GM12872 (cell line): ENCODE measurements at regions not wholly inside any gene's neighbourhood (a gene's known extent, or its start where the extent isn't known, plus 50 kb on each side); places are given as distances from the start of the nearest gene placed in this dataset.

Experiments
- CTCF ChIP-seq: IDR thresholded peaks from 3 replicates; pipeline ENCODE4 v1.5.1; 2011; ENCODE audit warnings: low read depth, mild to moderate bottlenecking, low read length, moderate library complexity; ENCODE audit not compliant: insufficient read depth

DNA sequence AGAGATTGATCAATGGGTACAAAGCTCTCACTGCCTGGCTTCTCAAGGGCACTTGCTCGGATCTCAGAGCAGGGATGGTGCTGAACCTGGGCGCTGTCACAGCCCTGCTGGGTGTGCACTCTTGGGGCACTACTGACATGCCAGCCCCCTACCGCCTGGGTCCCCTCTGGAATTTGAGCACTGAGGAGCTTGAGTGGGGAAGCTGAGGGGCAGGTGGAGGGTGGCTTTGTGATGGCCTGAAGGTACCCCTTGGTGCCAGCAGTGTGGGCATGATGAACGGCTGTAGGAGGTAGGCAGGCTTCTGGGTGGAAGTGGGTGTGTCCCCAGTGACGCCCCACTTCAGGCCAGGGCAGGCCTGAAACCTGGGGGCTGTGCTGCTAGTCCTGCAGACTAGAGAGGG lies 379.1 kb upstream of the GRID2 start:
- TF ChIP-seq CTCF: no peak

- no peak for TF ChIP-seq CTCF
Observed at GRCh38 chr4:91935217-91935616, 368.5 kb upstream of the GRID2 start.

- no peak for TF ChIP-seq CTCF
Observed at GRCh38 chr4:91936311-91936710, 367.5 kb upstream of the GRID2 start.

- no peak for TF ChIP-seq CTCF
Observed at GRCh38 chr4:91957963-91958362, 345.8 kb upstream of the GRID2 start.

DNA sequence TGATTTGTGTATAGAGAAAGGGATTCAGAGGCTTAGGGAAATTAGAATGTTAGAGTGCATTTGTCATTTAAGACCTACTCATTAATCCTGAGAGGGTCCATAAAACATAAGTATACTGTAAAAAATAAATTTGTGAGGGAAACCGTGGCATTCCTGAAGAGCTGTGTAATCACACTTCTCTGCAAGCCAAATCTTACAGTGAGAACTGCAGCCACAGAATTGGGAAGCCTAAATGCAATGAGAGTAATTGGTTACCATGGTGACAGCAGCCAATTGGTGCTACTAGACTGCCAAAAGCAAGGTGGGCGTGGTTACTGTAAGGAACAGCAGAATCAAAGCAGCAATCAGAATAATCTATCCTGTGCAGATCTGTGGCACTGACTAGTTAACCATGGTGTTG lies 345.2 kb upstream of the GRID2 start:
- no peak for TF ChIP-seq CTCF

DNA sequence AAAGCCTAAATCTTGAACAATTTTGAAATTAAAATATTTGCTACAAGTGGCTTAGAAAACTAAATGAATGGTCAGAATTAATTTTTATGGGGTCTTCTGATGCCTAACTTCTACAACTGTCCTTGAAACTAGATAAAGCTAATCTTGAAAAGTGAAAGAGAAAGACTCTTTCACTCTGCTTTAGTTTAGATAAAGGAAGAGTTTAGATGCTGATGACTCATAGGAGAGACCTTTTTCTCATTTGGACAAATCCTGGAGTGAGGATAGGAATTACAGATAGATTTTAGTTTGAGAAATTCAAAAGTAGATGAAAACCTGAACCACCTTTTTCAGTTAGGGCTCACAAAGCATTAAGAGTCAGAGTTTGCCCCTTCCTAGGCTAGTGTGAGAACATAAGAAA lies 342.3 kb upstream of the GRID2 start:
- TF ChIP-seq CTCF: no peak

GRCh38 chr4:91963486-91963885 lies 340.3 kb upstream of the GRID2 start:
- no peak for TF ChIP-seq CTCF

GRCh38 chr4:91965166-91965565 lies 338.6 kb upstream of the GRID2 start:
- TF ChIP-seq CTCF: no peak
